BLaER1 treated with 17β-estradiol and CSF1 and Interleukin-3, amounts not matched to agents 10 nM and 100 nM (cell line): ENCODE measurements at regions not wholly inside any gene's neighbourhood (a gene's known extent, or its start where the extent isn't known, plus 50 kb on each side); places are given as distances from the start of the nearest gene placed in this dataset.
"Not testable (repeated sequence)": the region's sequence is repeated elsewhere in the genome, so short reads cannot be mapped to it uniquely, and the experiment has no call there.

Source experiments
- H3K27ac ChIP-seq, 11 experiments: shearing (Covaris generic); formaldehyde crosslinking; 2 replicates each; pipeline ENCODE4 v1.8.1; 2022
- H3K27me3 ChIP-seq, 11 experiments: shearing (Covaris generic); formaldehyde crosslinking; 2 replicates each; pipeline ENCODE4 v1.8.1; 2022
- H3K36me3 ChIP-seq, 11 experiments: shearing (Covaris generic); formaldehyde crosslinking; 2 replicates each; pipeline ENCODE4 v1.8.1; 2022
- H3K4me1 ChIP-seq, 10 experiments: shearing (Covaris generic); formaldehyde crosslinking; 2 replicates each; pipeline ENCODE4 v1.8.1; 2022
- H3K4me2 ChIP-seq, 11 experiments: shearing (Covaris generic); formaldehyde crosslinking; 2 replicates each; pipeline ENCODE4 v1.8.1; 2022
- H3K4me3 ChIP-seq, 10 experiments: shearing (Covaris generic); formaldehyde crosslinking; 2 replicates each; pipeline ENCODE4 v1.8.1; 2022
- H3K9ac ChIP-seq, 11 experiments: shearing (Covaris generic); formaldehyde crosslinking; 2 replicates each; pipeline ENCODE4 v1.8.1; 2022
- H3K9me3 ChIP-seq, 11 experiments: shearing (Covaris generic); formaldehyde crosslinking; replicated peaks in 1 of 11; 2 replicates each; pipeline ENCODE4 v1.8.1; 2022
- H4K20me1 ChIP-seq, 11 experiments: shearing (Covaris generic); formaldehyde crosslinking; 2 replicates each; pipeline ENCODE4 v1.8.1; 2022
- Cebpa-rat ChIP-seq, 11 experiments: shearing (Covaris generic); IDR thresholded peaks; 2 replicates each; pipeline ENCODE4 v1.8.1; 2022

DNA sequence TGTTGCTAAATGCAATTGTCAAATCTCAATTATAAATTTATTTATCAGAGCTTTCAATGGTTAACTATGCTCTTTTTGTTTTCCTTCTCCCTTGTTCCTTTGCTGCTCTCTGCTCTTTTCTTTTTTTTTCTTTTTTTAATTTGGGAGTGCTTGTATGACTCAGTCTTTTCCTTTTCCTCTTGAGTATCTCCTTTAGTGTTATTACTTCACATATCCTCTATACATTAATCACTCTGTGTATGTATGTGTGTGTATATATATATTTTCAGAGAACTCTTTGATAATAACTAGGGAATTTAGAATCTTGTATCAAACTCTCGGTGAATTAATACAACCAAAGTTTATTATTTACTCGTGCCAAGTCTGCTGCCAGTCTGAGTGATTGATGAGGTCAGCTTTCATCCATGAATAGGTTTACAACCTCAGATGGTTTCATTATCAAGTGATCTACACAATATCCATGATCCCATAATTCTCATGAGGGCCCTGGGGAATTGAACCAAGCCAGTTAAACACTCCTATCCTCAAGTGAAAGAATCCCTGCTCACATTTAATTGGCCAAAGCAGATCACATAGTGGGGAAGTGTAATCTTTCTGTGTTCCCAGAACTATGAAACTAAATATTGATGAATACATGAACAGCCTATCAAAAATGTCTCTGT, 743.4 kb upstream of the CNTN5 start:
- Histone ChIP-seq H3K9me3 (no peaks in the 10 kb centered on the region), H3K4me1 (no peaks in the 10 kb centered on the region), H3K4me2 (no peak overlapping the region), H3K36me3 (no peaks in the 10 kb centered on the region), H3K27ac (no peak overlapping the region), H4K20me1 (no peaks in the 10 kb centered on the region), H3K27me3 (no peaks in the 10 kb centered on the region), H3K4me3 (no peak overlapping the region), H3K9ac (no peak overlapping the region)
- TF ChIP-seq Cebpa-rat (IDR thresholded peaks at IDR 0.05): no peak

DNA sequence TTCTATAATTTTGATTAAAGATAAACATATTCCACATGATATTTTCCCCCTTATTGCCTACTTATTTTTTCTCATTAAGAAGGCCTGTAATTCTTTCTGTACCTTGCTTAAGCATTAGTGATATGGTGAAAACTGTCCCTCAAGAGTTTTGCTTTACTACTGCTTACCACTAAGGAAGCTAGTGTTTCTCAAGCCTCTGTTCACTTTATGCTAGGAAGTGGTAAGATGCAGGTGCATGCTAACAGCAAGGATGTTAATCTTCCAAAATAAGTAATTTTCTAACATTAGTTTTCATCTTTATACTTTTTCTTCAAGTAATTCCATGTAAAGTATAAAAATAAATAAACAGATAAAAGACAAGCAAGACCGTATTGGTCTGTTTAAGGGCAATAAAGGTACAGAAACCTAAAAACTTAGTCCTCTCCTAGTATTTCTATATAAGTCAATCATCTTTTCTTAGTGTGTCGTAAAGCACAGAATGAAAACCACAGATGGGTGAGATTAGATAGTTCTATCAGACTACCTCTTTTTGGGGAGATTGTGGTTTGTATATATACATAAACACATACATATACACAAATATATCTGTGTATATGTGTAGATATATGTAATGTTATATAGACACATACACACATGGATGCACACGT, 731.0 kb upstream of the CNTN5 start:
- Histone ChIP-seq H3K4me1 (no peaks in the 10 kb centered on the region), H3K9me3 (no peaks in the 10 kb centered on the region), H3K4me2 (no peak overlapping the region), H3K4me3 (no peak overlapping the region), H3K36me3 (no peaks in the 10 kb centered on the region), H3K9ac (no peak overlapping the region), H3K27ac (no peak overlapping the region), H3K27me3 (no peaks in the 10 kb centered on the region), H4K20me1 (no peaks in the 10 kb centered on the region)
- no peak for TF ChIP-seq Cebpa-rat (IDR thresholded peaks at IDR 0.05)

DNA sequence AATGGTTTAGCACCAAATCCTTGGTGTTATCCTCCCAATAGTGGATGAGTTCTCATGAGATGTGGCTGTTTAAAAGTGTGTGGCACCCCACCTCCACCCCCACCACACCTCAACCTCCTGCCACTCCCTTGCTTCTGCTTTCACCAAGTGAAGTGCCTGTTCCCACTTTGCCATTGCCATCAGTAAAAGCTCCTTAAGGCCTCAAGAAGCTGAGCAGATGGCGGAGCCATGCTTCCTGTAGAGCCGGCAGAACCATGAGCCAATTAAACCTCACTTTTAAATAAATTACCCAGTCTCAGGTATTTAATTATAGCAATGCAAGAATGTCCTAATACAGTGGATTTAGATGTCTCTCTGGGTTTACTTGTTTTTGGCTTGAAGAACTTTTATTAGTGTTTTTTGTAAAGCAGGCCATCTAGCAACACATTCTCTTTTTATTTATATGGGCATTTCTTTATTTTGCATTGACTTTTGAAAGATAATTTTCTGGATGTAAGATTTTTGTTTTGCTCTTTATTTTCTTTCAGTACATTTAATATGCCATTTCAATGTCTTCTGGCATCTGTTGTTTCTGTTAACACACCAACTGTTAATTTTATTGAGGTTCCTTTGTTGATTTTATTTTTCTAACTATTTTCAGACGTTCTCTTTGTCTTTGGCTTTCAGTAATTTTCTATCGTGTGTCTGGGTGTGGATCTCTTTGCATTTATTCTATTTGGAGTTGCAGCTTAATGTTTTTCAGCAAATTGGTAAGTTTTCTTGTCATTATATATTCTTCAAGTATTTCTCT, 724.5 kb upstream of the CNTN5 start:
- no peak overlapping the region for H3K4me3 ChIP-seq
- no peaks in the 10 kb centered on the region for H3K36me3 ChIP-seq
- no peak overlapping the region for H3K27ac ChIP-seq
- H4K20me1 ChIP-seq: no peaks in the 10 kb centered on the region
- H3K4me2 ChIP-seq: no peak overlapping the region
- no peaks in the 10 kb centered on the region for H3K9me3 ChIP-seq
- no peak for TF ChIP-seq Cebpa-rat (IDR thresholded peaks at IDR 0.05)
- no peaks in the 10 kb centered on the region for H3K4me1 ChIP-seq
- H3K9ac ChIP-seq: no peak overlapping the region
- H3K27me3 ChIP-seq: no peaks in the 10 kb centered on the region

DNA sequence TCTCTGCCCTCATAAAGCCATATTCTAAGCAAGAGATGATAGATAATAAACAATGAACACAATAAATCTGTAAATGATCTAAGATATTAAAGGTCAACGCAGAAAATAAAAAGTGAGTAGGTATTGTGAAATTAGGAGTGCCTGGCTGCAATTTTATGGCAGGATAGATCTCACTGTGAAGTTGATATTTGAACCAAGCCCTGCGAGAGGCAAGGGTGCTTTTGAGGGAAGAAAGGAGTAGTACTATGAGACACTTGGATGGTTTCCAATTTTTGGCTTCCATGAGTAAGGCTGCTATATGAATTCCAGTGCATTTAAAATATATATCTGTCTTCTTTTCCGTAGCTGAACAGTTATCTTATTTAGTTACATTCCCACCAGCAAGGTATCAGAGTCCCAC, 720.0 kb upstream of the CNTN5 start:
- H3K4me1 ChIP-seq: no peaks in the 10 kb centered on the region
- no peaks in the 10 kb centered on the region for H3K36me3 ChIP-seq
- H3K4me3 ChIP-seq: no peak overlapping the region
- no peaks in the 10 kb centered on the region for H3K27me3 ChIP-seq
- TF ChIP-seq Cebpa-rat (IDR thresholded peaks at IDR 0.05): no peak
- H4K20me1 ChIP-seq: no peaks in the 10 kb centered on the region
- H3K4me2 ChIP-seq: no peak overlapping the region
- no peak overlapping the region for H3K9ac ChIP-seq
- no peaks in the 10 kb centered on the region for H3K9me3 ChIP-seq
- H3K27ac ChIP-seq: no peak overlapping the region

DNA sequence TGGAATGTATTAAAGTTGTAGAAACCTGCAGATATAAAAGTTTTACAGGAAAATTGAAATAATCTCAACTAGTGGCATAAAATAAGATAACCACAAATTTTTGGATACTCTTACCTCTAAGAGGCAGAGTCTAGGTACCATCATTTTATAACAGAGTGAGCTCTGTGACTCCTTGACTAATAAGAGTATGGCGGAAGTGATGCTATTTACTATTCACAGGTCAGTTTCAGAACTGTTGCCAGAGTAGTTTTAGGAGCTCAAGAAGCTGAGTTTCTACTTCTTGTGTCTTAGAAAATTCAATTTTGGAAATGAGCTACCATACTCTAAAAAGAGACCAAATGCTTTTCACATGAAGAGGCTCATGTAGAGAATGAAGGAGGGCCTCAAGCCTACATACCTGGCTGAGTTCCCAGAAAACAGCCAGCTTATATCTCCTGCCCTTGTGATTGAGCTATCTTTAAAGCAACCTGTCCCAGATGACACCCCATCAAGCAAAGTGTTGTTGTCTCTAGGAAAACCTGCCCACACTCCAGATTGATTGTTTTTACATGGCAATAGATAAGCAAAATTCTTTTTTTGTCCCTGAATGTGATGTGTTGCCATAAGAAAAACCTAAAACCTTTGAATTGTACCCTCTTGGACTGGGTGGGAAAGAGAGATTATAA, 712.8 kb upstream of the CNTN5 start:
- H3K36me3 ChIP-seq: no peaks in the 10 kb centered on the region
- H3K27ac ChIP-seq: no peak overlapping the region
- no peaks in the 10 kb centered on the region for H3K9me3 ChIP-seq
- TF ChIP-seq Cebpa-rat (IDR thresholded peaks at IDR 0.05): no peak
- H3K9ac ChIP-seq: no peak overlapping the region
- no peak overlapping the region for H3K4me2 ChIP-seq
- no peaks in the 10 kb centered on the region for H3K27me3 ChIP-seq
- no peak overlapping the region for H3K4me3 ChIP-seq
- H3K4me1 ChIP-seq: no peaks in the 10 kb centered on the region
- no peaks in the 10 kb centered on the region for H4K20me1 ChIP-seq

DNA sequence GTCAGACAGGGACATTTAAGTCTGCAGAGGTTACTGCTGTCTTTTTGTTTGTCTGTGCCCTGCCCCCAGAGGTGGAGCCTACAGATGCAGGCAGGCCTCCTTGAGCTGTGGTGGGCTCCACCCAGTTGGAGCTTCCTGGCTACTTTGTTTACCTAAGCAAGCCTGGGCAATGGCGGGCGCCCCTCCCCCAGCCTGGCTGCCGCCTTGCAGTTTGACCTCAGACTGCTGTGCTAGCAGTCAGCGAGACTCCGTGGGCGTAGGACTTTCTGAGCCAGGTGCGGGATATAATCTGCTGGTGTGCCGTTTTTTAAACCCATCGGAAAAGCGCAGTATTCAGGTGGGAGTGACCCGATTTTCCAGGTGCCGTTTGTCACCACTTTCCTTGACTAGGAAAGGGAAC, 690.4 kb upstream of the CNTN5 start:
- not testable (repeated sequence) for H3K4me2 ChIP-seq, H4K20me1 ChIP-seq, H3K9ac ChIP-seq, H3K4me3 ChIP-seq, H3K36me3 ChIP-seq, H3K4me1 ChIP-seq, H3K27ac ChIP-seq, H3K9me3 ChIP-seq, H3K27me3 ChIP-seq

DNA sequence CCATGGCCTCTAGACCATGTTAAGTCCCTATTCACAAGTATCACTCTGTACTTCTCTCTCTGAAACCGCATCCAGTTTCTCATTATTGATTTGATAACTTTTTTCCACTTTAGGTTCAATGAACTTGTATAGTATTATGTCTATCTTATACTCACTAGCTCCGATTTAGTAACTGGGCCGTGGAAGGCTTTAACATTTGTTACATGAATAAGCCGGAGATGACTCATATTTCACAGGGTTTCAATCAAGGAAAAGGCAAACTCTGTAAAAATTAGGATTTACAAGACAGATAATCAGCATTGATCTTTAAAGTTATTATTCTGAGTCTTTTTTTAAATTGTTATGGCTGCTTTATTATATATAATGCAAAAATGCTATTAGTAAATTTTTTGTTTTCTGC, 662.2 kb upstream of the CNTN5 start:
- Histone ChIP-seq H3K4me2 (no peak overlapping the region), H3K4me1 (no peaks in the 10 kb centered on the region), H3K9ac (no peak overlapping the region), H3K4me3 (no peak overlapping the region), H3K9me3 (peaks cover 1 to 5% (median 3%) of the 10 kb centered on the region in 11 experiments; a peak in 14 of 22 replicates), H4K20me1 (no peaks in the 10 kb centered on the region), H3K27me3 (no peaks in the 10 kb centered on the region), H3K27ac (no peak overlapping the region), H3K36me3 (no peaks in the 10 kb centered on the region)
- no peak for TF ChIP-seq Cebpa-rat (IDR thresholded peaks at IDR 0.05)

DNA sequence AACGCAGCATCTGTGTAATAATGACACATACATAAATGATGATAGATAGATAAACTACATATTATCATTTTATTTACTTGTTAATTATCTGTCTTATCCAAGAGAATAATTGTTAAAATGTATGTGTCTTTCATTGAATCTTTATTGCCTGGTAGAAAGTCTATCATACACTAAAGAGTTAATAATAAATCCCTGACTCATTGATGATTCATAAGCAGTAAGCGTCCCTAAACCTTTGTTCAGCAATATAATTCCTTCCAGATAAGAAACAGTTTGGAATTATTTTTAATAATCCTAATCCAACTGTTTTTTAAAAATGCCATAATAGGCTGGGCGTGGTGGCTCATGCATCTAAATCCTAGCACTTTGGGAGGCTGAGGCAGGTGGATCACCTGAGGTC, 655.6 kb upstream of the CNTN5 start:
- Histone ChIP-seq H3K9ac (no peak overlapping the region), H3K36me3 (no peaks in the 10 kb centered on the region), H3K4me3 (no peak overlapping the region), H3K4me2 (no peak overlapping the region), H3K4me1 (no peaks in the 10 kb centered on the region), H3K27me3 (no peaks in the 10 kb centered on the region), H3K27ac (no peak overlapping the region; a peak in 1 of 22 replicates), H4K20me1 (no peaks in the 10 kb centered on the region), H3K9me3 (no peaks in the 10 kb centered on the region)
- TF ChIP-seq Cebpa-rat (IDR thresholded peaks at IDR 0.05): no peak

GRCh38 chr11:98365941-98366340, 654.8 kb upstream of the CNTN5 start:
- H3K4me2 ChIP-seq: no peak overlapping the region
- no peak overlapping the region; a peak in 1 of 22 replicates for H3K27ac ChIP-seq
- H4K20me1 ChIP-seq: no peaks in the 10 kb centered on the region
- no peak overlapping the region for H3K4me3 ChIP-seq
- no peak overlapping the region for H3K9ac ChIP-seq
- H3K36me3 ChIP-seq: no peaks in the 10 kb centered on the region
- H3K27me3 ChIP-seq: no peaks in the 10 kb centered on the region
- H3K9me3 ChIP-seq: no peaks in the 10 kb centered on the region
- no peak for TF ChIP-seq Cebpa-rat (IDR thresholded peaks at IDR 0.05)
- H3K4me1 ChIP-seq: no peaks in the 10 kb centered on the region
